PFSK-1 (cell line): ENCODE measurements at regions not wholly inside any gene's neighbourhood (a gene's known extent, or its start where the extent isn't known, plus 50 kb on each side); places are given as distances from the start of the nearest gene placed in this dataset.

Experiments
- FOXP2 ChIP-seq: optimal IDR thresholded peaks from 2 replicates; pipeline ENCODE3; 2011; ENCODE audit warnings: borderline replicate concordance, control low read depth, inconsistent platforms; ENCODE audit not compliant: insufficient read depth; ENCODE audit errors: extremely low read length, extremely low read depth
- POLR2AphosphoS5 ChIP-seq: IDR thresholded peaks from 2 replicates; pipeline ENCODE4 v1.6.1; 2012; ENCODE audit warnings: low read depth, mild to moderate bottlenecking, control low read depth, low read length, moderate library complexity
- REST ChIP-seq, 2 experiments: IDR thresholded peaks; 2 replicates each; pipeline versions ENCODE4 v1.6.1 to v1.8.0; 2011 to 2012; ENCODE audit warnings: low read depth in 2 of 2, low read length in 2 of 2, control low read depth in 1 of 2, inconsistent platforms in 1 of 2, mild to moderate bottlenecking in 1 of 2, moderate library complexity in 1 of 2; ENCODE audit not compliant: insufficient read depth in 1 of 2
- SIN3A ChIP-seq: IDR thresholded peaks from 2 replicates; pipeline ENCODE4 v1.6.1; 2012; ENCODE audit warnings: mild to moderate bottlenecking, low read length, moderate library complexity, borderline replicate concordance; ENCODE audit not compliant: insufficient read depth
- TAF1 ChIP-seq: IDR thresholded peaks from 2 replicates; pipeline ENCODE4 v1.6.1; 2012; ENCODE audit warnings: low read length, control low read depth, borderline replicate concordance; ENCODE audit not compliant: insufficient read depth

GRCh38 chr1:229191066-229191674, 79.7 kb upstream of the RAB4A start:
- TF ChIP-seq TAF1 = no peak
- no peak for TF ChIP-seq POLR2AphosphoS5
- TF ChIP-seq SIN3A = no peak
- TF ChIP-seq FOXP2 = no peak
- no peak for TF ChIP-seq REST (IDR thresholded peaks at IDR 0.05; ENCODE audit: insufficient read depth in 1 of 2, low read depth in 2 of 2, low read length in 2 of 2)

DNA sequence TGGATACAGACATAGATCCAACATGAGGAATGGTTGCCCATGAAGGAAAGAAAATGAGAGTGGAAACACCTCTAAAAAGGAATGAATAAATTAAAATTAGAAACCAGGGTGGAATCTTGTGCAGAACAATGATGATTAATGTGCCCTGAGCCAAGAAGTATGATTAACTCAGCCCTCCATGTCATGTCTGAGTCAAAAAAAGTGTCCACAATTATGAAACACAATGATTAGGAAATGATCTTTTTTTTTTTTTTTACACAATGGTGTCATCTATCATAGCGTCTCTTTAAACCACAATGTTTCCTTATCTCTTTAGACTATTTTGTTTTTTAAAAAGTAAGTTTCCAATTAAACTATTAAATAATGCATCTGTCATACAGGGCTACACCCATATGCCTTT, 78.9 kb upstream of the RAB4A start:
- TF ChIP-seq TAF1 (no peak), FOXP2 (no peak), REST (IDR thresholded peaks at IDR 0.05; ENCODE audit: insufficient read depth in 1 of 2, low read depth in 2 of 2, low read length in 2 of 2) (no peak), POLR2AphosphoS5 (no peak), SIN3A (no peak)

GRCh38 chr1:229192853-229193252, 78.1 kb upstream of the RAB4A start:
- TF ChIP-seq SIN3A (no peak), TAF1 (no peak), FOXP2 (no peak), POLR2AphosphoS5 (no peak)

DNA sequence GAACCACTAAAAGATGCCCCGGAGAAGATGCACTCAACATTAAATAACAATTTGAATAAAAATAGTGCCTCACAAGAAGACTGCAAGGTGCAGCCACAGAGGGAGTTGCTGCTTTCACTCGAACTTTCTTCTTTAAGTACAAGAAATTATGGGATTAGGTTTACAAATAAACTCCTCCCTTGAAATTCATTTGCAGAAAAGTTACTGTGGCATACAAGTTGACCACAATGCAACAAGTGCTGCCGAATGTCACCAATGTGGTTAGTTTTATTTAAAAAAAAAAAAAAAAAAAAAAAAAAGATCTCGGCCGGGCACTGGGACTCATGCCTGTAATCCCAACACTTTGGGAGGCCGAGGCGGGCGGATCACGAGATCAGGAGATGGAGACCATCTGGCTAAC, 76.8 kb upstream of the RAB4A start:
- TF ChIP-seq FOXP2 = no peak
- TF ChIP-seq POLR2AphosphoS5 = no peak
- no peak for TF ChIP-seq SIN3A
- TF ChIP-seq TAF1 = no peak
- no peak for TF ChIP-seq REST (IDR thresholded peaks at IDR 0.05; ENCODE audit: insufficient read depth in 1 of 2, low read depth in 2 of 2, low read length in 2 of 2)

- TF ChIP-seq REST (IDR thresholded peaks at IDR 0.05; ENCODE audit: insufficient read depth in 1 of 2, low read depth in 2 of 2, low read length in 2 of 2) (no peak), POLR2AphosphoS5 (no peak), SIN3A (no peak), FOXP2 (no peak), TAF1 (no peak)
Observed at GRCh38 chr1:229195246-229195645, 75.7 kb upstream of the RAB4A start.
